Peyer's patch (tissue), 4 donors: ENCODE measurements at regions not wholly inside any gene's neighbourhood (a gene's known extent, or its start where the extent isn't known, plus 50 kb on each side); places are given as distances from the start of the nearest gene placed in this dataset.

Source experiments
- POLR2A ChIP-seq, 2 donors: fragments of 450-650 bp; IDR thresholded peaks; one replicate each; pipeline ENCODE4 v1.5.1; 2017; ENCODE audit warnings: antibody characterized with exemption in 2 of 2, mild to moderate bottlenecking in 2 of 2, moderate library complexity in 2 of 2
- TF ChIP-seq, protein P1 (sequence below), 6 experiments: fragments of 450-650 bp in 4 of 6; fragments of 200-600 bp in 2 of 6; sonication (generic) in 1 of 6; IDR thresholded peaks; one replicate each; pipeline ENCODE4 v1.5.1; 2017 to 2019; ENCODE audit warnings: antibody characterized with exemption in 6 of 6, mild to moderate bottlenecking in 3 of 6, moderate library complexity in 1 of 6

DNA sequence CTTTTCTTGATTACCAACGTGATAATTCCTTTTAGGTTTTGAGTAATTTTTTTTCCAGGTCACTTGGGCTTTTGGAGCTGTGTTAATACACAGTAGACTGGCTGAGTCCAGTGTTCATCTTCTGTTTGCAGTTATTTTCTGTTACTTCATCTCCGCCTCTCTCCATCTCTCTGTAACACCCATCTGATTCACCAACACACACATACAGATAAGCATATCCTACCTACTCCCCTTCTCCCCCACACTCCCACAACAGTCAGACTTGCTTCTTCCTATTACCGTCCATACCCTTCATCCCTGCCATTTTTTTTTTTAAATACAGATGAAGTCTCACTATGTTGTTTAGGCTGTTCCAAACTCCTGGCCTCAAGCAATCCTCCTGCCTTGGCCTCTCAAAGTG is 72.7 kb upstream of the MANSC4 start:
- TF ChIP-seq, protein P1, sequence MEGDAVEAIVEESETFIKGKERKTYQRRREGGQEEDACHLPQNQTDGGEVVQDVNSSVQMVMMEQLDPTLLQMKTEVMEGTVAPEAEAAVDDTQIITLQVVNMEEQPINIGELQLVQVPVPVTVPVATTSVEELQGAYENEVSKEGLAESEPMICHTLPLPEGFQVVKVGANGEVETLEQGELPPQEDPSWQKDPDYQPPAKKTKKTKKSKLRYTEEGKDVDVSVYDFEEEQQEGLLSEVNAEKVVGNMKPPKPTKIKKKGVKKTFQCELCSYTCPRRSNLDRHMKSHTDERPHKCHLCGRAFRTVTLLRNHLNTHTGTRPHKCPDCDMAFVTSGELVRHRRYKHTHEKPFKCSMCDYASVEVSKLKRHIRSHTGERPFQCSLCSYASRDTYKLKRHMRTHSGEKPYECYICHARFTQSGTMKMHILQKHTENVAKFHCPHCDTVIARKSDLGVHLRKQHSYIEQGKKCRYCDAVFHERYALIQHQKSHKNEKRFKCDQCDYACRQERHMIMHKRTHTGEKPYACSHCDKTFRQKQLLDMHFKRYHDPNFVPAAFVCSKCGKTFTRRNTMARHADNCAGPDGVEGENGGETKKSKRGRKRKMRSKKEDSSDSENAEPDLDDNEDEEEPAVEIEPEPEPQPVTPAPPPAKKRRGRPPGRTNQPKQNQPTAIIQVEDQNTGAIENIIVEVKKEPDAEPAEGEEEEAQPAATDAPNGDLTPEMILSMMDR (IDR thresholded peaks at IDR 0.05): no peak
- no peak for TF ChIP-seq POLR2A (IDR thresholded peaks at IDR 0.05)
